ENCODE measurements at regions not wholly inside any gene's neighbourhood (a gene's known extent, or its start where the extent isn't known, plus 50 kb on each side); places are given as distances from the start of the nearest gene placed in this dataset.

DNA sequence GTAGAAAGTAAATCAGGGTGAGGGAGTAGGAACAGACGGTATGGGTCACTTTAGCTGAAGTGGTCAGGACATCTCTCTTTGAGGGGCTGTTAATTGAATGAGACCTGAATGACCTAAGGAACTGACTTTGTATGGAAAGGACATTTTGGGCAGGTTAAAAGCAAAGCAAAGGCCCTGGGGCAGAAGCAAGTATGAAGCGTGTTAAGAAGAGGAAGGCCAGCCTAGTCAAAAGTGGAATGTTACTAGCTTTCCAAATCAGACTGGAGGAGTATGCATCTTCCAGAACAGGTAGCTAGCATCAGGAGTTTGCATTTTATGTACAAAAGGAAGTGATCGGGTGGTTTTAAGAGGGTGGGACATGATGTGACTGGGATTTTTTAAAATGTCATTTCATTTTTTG is 70.9 kb upstream of the PCGF5 start:
- TF ChIP-seq SIN3A (IDR thresholded peaks at IDR 0.05; ENCODE audit: borderline replicate concordance, insufficient read depth, low read length) (no peak), TAF1 (IDR thresholded peaks at IDR 0.05; ENCODE audit: borderline replicate concordance, insufficient read depth, low read length) (no peak), FOXP2 (optimal IDR thresholded peaks at IDR 0.05; ENCODE audit: borderline replicate concordance, extremely low read depth, extremely low read length, insufficient read depth) (no peak), POLR2AphosphoS5 (IDR thresholded peaks at IDR 0.05; ENCODE audit: low read depth, low read length) (no peak)
- TF ChIP-seq, protein P1, sequence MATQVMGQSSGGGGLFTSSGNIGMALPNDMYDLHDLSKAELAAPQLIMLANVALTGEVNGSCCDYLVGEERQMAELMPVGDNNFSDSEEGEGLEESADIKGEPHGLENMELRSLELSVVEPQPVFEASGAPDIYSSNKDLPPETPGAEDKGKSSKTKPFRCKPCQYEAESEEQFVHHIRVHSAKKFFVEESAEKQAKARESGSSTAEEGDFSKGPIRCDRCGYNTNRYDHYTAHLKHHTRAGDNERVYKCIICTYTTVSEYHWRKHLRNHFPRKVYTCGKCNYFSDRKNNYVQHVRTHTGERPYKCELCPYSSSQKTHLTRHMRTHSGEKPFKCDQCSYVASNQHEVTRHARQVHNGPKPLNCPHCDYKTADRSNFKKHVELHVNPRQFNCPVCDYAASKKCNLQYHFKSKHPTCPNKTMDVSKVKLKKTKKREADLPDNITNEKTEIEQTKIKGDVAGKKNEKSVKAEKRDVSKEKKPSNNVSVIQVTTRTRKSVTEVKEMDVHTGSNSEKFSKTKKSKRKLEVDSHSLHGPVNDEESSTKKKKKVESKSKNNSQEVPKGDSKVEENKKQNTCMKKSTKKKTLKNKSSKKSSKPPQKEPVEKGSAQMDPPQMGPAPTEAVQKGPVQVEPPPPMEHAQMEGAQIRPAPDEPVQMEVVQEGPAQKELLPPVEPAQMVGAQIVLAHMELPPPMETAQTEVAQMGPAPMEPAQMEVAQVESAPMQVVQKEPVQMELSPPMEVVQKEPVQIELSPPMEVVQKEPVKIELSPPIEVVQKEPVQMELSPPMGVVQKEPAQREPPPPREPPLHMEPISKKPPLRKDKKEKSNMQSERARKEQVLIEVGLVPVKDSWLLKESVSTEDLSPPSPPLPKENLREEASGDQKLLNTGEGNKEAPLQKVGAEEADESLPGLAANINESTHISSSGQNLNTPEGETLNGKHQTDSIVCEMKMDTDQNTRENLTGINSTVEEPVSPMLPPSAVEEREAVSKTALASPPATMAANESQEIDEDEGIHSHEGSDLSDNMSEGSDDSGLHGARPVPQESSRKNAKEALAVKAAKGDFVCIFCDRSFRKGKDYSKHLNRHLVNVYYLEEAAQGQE (IDR thresholded peaks at IDR 0.05; ENCODE audit: insufficient read depth in 1 of 2, low read depth in 2 of 2, low read length in 2 of 2): no peak

DNA sequence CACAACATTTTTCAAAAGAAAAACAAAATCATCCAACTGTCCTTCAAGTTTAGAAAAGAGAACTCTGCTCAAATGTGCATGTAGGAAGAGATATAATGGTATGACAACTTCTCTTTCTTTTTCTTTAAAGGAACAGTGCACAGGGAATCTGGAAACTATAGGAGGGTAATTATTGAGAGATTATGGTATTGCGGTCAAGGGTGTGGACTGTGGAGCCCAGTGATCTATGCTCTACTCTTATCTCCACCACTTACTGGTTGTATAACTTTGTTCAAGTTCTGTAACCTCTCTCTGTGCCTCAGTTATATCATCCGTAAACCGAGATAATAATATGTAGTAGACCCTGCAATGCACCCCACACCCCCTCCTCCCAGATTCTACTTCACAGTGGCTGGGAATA is 69.8 kb upstream of the PCGF5 start:
- TF ChIP-seq POLR2AphosphoS5 (IDR thresholded peaks at IDR 0.05; ENCODE audit: low read depth, low read length) (no peak), SIN3A (IDR thresholded peaks at IDR 0.05; ENCODE audit: borderline replicate concordance, insufficient read depth, low read length) (no peak), FOXP2 (optimal IDR thresholded peaks at IDR 0.05; ENCODE audit: borderline replicate concordance, extremely low read depth, extremely low read length, insufficient read depth) (no peak), TAF1 (IDR thresholded peaks at IDR 0.05; ENCODE audit: borderline replicate concordance, insufficient read depth, low read length) (no peak)
- TF ChIP-seq, protein P1 (IDR thresholded peaks at IDR 0.05; ENCODE audit: insufficient read depth in 1 of 2, low read depth in 2 of 2, low read length in 2 of 2): no peak

- TF ChIP-seq SIN3A (IDR thresholded peaks at IDR 0.05; ENCODE audit: borderline replicate concordance, insufficient read depth, low read length) (no peak), TAF1 (IDR thresholded peaks at IDR 0.05; ENCODE audit: borderline replicate concordance, insufficient read depth, low read length) (no peak), FOXP2 (optimal IDR thresholded peaks at IDR 0.05; ENCODE audit: borderline replicate concordance, extremely low read depth, extremely low read length, insufficient read depth) (no peak), POLR2AphosphoS5 (IDR thresholded peaks at IDR 0.05; ENCODE audit: low read depth, low read length) (no peak)
- TF ChIP-seq, protein P1 (IDR thresholded peaks at IDR 0.05; ENCODE audit: insufficient read depth in 1 of 2, low read depth in 2 of 2, low read length in 2 of 2): no peak
These were observed 67.0 kb upstream of the PCGF5 start for GRCh38 chr10:91153508-91153907.

DNA sequence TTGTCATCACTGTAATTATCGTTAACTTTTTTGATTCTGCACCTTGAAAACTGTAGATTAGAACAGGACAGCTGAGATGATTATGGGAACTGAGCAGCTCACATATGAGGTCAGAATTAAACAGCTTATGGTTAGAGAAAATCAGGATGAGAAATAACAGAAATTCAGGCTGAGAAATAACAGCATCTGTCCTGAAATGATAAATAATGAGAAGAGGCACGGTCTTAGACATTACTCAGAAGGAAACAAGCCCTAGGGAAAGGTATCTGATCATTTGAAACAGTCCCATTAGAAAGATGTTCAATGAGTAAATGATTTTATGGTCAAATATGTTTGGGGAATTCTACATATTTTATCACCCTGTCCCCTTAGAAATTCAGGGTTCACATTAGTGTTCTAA is 65.6 kb upstream of the PCGF5 start:
- TF ChIP-seq SIN3A (IDR thresholded peaks at IDR 0.05; ENCODE audit: borderline replicate concordance, insufficient read depth, low read length) (no peak), FOXP2 (optimal IDR thresholded peaks at IDR 0.05; ENCODE audit: borderline replicate concordance, extremely low read depth, extremely low read length, insufficient read depth) (no peak), POLR2AphosphoS5 (IDR thresholded peaks at IDR 0.05; ENCODE audit: low read depth, low read length) (no peak), TAF1 (IDR thresholded peaks at IDR 0.05; ENCODE audit: borderline replicate concordance, insufficient read depth, low read length) (no peak)
- TF ChIP-seq, protein P1 (IDR thresholded peaks at IDR 0.05; ENCODE audit: insufficient read depth in 1 of 2, low read depth in 2 of 2, low read length in 2 of 2): no peak

GRCh38 chr10:91156196-91156595 is 64.3 kb upstream of the PCGF5 start:
- no peak for TF ChIP-seq SIN3A (IDR thresholded peaks at IDR 0.05; ENCODE audit: borderline replicate concordance, insufficient read depth, low read length)
- TF ChIP-seq FOXP2 (optimal IDR thresholded peaks at IDR 0.05; ENCODE audit: borderline replicate concordance, extremely low read depth, extremely low read length, insufficient read depth): no peak
- no peak for TF ChIP-seq POLR2AphosphoS5 (IDR thresholded peaks at IDR 0.05; ENCODE audit: low read depth, low read length)
- TF ChIP-seq TAF1 (IDR thresholded peaks at IDR 0.05; ENCODE audit: borderline replicate concordance, insufficient read depth, low read length): no peak
- TF ChIP-seq, protein P1 (IDR thresholded peaks at IDR 0.05; ENCODE audit: insufficient read depth in 1 of 2, low read depth in 2 of 2, low read length in 2 of 2): no peak
